Left renal pelvis (tissue), 4 donors: ENCODE measurements at regions not wholly inside any gene's neighbourhood (a gene's known extent, or its start where the extent isn't known, plus 50 kb on each side); places are given as distances from the start of the nearest gene placed in this dataset.
"Not testable (repeated sequence)": the region's sequence is repeated elsewhere in the genome, so short reads cannot be mapped to it uniquely, and the experiment has no call there.

Source experiments
- DNase-seq, 4 donors: peaks; one replicate each; pipeline ENCODE4 v3.0.0-alpha.2; 2013; ENCODE audit warnings: low read depth in 4 of 4, low spot score in 3 of 4

DNA sequence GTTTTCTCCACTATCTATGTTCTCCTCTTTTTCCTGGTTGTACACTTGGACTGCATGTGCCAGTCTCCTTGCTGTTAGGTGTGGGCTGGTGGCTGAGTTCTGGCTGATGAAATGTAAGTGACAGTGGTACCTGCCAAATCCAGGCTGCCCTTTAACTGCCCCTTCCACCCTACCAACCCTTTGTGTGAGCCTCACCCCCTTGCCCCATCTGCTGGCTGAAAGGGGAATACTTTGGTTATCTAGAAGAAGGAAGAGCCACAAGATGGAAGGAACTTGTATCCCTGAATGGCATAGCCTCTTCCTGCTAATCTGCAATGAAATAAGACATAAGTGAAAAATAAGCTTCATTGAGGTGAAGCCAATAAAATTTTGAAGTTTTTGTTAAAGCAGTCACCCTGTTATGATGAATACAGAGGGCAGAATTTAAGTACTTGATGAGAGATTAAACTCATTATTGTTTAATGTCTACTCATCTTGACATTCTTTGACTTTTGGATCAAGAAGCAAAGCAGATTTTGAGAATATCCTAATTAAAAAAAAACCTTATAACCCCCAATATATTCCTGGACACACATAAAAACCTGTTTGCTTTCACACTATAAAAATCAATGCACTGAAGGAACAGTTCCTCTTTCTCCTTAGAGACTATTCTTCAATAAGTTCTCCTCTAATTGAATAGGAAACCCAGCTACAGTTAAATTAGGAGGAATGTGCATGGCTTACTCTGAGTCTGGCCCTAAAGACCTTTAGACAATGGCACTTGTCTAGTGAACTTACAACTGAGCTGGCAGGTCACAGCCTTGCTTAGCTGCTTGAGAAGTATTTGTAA, 262.6 kb upstream of the BTG1 start:
- no peak for DNase-seq

DNA sequence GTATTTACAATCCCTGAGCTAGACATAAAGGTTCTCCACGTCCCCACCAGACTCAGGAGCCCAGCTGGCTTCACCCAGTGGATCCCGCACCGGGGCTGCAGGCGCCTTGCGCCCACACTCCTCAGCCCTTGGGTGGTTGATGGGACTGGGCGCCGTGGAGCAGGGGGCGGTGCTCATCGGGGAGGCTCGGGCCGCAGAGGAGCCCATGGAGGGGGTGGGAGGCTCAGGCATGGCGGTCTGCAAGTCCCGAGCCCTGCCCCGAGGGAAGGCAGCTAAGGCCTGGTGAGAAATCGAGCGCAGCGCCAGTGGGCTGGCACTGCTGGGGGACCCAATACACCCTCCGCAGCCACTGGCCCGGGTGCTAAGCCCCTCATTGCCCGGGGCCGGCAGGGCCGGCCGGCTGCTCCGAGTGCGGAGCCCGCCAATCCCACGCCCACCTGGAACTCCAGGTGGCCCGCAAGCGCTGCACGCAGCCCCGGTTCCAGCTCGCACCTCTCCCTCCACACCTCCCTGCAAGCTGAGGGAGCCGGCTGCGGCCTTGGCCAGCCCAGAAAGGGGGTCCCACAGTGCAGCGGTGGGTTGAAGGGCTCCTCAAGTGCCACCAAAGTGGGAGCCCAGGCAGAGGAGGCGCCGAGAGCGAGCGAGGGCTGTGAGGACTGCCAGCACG, 260.9 kb upstream of the BTG1 start:
- DNase-seq: not testable (repeated sequence)

DNA sequence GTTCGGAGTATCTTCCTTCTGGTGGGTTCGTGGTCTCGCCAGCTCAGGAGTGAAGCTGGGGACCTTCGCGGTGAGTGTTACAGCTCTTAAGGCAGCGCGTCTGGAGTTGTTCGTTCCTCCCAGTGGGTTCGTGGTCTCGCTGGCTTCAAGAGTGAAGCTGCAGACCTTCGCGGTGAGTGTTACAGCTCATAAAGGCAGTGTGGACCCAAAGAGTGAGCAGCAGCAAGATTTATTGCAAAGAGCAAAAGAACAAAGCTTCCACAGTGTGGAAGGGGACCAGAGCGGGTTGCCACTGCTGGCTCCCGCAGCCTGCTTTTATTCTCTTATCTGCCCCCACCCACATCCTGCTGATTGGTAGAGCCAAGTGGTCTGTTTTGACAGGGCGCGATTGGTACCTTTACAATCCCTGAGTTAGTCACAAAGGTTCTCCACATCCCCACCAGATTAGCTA, 260.2 kb upstream of the BTG1 start:
- not testable (repeated sequence) for DNase-seq

DNA sequence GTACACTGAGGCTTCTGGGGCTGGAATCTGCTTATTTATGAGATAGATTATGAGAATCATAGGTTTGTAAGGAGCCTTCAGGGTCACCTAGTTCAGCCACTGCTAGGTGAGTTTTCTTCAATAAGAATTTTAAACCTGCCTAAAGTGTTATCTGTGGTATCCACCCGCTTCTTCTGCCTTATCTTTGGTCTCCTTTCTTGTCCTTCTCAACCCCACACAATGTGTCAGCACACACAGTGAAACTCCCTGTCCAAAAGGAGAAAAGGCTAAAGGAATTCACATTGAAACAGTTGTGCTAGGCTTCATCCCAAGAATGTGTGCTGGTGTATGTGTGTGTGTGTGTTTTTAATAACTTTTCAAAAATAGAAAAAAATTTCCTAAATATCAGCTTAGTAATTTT, 259.3 kb upstream of the BTG1 start:
- no peak for DNase-seq

DNA sequence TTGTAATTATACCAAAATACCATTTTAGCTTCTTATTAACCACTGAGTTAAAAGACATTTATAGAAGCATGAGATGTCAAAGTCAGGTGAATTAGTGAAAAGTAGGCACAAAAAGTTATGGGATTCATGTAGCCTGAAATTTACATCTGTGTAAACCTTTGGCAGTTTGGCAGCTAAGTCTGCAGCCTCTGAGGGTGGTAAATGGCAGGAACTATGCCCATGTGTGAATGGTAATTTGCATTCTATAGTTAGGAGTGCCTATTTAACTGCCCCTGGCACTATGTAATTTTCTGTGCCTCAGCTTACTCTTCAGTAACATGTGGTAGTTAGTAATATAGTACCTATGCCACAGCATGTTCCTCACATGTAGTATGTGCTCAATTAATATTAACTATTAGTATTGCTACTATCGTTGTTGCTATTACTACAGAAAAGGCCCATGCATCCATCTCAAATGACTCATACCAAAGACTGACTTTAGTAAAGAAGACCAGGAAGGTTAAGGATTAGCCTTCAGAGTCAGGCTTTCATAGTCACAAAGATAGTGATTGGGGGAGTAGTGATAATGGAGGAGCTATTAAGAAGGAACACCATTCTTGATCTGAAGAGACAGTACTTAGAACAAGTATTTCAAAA, 258.7 kb upstream of the BTG1 start:
- no peak for DNase-seq

DNA sequence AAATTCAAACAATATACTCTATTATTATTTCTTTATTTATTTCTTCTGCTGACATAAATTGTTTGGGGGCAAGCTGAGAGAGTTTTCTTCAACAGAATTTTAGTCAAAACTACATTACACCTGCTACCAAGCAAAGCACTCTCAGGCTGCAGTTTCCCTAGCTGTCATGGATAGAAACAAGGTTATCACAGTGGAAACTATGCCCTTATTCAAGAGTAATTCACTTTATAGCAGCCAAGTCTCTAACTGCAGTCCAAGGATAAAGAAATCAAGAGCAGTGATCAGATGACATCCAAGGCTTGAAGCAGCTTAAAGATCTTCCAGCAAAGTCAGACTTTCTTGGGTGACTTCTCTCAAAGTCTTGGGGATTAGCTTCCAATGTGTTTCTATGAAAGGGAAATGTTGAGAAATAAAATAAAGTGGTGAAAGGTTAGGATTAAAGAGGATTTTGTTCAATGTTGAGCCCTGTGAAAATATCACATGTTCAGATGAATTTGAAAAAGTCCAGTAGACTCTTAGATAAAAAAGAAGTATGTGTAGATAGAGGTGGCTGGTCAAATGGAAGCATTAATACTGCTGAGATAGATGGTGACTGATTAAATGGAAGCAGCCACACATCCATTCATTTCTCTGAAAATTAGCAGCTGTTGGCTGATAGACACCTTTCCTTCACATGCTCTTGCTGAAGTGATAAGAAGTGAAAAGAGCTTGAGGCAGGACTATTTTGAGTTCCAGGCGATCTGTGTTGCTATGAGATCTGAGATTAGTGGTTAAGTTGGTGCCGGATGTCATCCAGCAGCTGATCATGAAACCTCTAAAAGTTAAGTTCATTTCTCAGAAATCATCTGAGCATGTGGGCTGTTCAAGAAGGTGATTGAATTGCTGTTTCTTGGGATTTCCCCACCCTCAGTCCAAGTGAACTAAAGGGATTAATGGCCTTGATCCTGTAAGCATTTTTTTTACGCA, 257.8 kb upstream of the BTG1 start:
- no peak for DNase-seq

DNA sequence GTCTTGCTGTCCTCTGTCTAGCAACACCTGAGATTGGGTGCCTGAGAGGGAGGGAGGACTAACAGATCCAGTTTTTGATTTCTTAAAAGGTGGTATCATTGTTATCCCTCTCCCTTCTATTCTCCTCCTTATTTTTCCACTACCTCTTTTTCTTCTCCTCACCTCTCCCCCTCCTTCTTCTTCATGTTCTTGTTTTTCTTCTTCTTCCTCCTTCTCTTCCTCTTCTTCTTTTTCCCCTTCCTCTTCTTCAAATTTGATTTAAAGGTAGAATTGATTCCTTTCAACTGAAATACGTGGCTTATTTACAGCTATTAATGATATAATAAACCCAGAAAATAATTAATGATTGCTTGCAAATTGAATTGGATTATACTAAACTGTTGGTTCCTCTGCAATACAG, 256.8 kb upstream of the BTG1 start:
- DNase-seq: no peak

DNA sequence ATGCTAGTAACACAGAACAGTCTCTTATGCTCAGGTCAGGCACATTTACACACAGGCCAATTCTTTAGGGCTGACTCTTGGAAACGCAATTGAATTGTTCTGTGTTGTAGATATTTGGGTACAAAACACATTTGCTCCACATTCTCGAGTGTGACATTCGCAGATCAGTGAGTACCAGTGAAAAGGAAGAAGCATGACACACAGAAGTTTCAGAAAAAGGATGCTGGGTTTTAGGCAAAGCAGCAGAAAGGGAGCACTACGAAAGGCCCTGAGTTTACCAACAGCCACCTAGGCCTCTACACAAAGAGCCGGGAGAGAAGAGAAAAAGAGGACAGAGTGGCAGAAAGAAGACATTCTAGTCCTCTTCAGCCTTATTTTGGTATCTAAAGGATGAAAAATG, 254.4 kb upstream of the BTG1 start:
- DNase-seq: no peak

DNA sequence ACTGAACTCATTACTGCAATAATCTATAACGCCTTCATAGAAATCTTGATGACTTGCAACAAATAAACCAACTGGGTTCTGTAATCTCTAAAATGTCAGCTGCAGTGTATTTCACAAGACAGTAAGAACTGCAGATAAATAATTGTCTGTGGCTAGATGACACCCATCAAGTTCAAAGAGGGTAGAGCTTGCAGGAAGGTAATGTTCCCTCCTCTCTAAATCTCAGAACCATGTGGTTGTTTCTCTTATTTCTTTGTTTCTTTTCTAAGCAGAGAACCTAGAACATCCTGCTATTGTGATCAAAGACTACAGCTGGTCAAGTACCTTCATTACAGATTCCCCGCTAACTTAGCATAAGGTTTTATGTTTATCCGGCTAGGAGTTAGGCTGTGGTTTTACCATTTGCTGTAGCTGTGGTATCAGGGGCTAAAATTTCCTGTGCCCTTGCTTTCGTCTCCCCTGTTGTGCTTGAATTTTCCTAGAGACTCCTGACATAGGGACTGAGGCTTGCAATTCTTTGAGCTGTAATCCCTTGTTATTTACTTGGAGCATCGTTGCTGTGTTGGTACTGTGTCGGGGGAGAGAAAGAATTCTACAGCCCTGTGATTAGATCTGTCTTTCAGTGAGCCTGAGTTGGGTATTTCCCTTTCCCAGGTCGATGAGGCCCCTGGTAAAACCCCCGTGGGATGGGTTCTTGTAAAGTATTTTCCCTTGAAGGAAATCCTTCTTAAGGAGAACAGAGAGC, 253.1 kb upstream of the BTG1 start:
- no peak for DNase-seq

DNA sequence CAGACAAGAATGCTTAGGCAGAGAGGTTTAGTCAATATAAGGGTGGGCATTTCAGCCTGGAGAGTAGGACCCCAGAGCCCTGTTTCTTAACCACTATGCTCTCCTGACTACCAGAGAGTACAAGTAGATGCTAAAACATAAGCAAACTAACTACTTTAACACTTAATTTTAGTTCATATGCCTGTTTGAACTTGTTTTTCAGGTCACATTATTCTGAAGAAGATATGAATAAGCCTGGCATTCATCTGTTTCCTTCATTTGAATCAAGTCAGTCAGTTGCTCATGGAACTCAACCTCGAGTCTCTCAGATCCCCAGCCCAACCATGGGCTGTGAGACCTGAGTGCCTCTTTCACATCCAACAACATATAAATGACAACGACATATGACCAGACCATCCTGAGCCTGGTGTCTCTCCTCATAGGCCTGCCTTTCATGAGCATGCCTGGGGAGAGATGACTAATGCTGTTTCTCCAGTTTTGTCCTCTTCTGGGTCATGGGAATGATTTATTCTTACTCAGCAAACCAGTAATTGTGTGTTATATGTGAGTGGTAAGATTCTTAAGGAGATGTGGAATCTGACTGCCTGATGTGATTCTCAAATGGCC, 251.1 kb upstream of the BTG1 start:
- DNase-seq: no peak

DNA sequence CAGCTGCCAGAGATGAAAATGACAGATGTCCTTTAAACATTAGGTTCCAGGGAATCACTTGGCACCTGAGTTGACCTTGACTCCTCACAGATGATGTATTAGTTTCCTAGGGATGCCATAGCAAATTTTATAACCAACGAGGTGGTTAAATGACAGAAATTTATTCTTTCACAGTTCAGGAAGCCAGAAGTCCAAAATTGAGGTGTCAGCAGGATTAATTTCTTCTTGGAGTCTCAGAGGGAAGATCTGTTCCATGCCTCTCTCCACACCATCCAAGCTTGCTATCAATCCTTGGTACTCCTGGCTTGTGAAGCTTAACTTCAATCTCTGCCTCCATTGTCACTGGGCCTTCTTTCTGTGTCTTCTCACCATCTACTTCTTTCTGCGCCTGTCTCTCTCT, 249.7 kb upstream of the BTG1 start:
- DNase-seq: no peak

DNA sequence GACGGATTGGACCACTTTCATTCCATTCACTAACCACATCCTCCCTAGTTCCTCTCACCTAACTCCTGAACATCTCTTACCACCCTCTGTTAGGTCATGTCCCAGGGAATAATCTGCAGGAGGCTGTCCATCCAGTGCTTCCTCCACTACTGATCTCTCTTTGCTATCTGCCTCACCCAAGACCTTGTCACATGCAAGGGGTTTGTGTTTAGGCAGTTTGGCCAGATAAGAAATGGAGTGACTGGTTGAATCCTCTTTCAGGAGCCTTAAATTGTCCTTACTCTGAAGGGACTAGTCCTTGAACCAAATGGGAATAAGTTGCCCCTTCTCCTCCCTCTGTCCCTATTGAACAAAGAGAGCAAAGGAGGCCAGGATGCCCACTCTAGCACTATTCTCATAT, 249.2 kb upstream of the BTG1 start:
- DNase-seq: no peak

DNA sequence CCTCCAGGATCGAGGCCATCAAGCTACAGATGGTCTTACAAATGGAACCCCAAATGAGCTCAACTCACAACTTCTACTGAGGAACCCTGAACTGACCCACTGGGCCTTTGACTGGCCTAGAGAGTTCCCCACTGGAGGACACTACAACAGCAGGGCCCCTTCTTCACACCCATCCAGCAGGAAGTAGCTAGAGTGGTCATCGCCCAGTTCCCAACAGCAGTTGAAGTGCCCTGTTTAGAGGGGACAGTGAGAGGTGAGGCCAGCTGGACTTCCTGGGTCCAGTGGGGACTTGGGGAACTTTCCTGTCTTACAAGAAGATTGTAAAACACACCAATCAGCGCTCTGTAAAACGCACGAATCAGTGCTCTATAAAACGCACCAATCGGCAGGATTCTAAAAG, 247.9 kb upstream of the BTG1 start:
- no peak for DNase-seq

DNA sequence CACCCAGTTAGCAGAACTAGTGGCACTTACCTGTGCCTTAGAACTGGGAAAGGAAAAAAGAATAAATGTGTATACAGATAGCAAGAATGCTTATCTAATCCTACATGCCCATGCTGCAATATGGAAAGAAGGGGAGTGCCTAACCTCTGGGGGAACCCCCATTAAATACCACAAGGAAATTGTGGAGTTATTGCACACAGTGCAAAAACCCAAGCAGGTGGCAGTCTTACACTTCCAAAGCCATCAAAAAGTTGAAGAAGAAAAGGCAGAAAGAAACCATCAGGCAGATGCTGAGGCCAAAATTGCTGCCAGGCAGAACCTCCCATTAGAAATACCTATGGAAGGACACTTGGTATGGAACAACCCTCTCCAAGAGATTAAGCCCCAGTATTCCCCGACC, 246.1 kb upstream of the BTG1 start:
- DNase-seq: not testable (repeated sequence)

DNA sequence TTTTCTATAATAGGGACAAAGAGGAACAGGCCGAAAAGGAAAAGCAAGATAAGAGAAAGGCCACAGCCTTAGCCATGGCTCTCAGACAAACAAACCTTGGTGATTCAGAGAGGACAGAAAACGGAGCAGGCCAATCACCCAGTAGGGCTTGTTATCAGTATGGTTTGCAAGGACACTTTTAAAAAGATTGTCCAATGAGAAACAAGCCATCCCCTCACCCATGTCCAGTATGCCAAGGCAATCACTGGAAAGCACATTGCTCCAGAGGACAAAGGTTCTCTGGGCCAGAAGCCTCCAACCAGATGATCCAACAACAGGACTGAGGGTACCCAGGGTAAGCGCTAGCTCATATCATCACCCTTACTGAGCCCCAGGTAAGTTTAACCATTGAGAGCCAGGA, 243.8 kb upstream of the BTG1 start:
- DNase-seq: no peak

DNA sequence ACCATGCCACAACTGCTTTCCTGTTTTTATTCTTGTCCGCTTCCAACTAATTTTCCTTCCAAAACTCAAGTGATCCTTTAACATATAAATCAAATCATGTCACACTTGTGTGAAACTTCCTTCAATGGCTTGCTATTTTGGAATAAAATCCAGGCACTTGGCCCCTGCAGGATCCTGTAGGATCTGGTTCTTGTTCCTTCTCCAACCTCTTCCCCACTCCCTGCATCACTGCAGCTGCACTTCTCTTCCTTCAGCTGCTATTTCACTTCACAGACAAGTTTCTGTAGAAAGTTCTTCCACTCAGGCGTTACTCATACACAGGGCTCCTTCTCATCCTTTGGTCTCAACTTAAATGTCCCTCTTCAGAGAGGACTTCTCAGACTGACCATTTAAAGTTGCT, 239.7 kb upstream of the BTG1 start:
- DNase-seq: no peak

DNA sequence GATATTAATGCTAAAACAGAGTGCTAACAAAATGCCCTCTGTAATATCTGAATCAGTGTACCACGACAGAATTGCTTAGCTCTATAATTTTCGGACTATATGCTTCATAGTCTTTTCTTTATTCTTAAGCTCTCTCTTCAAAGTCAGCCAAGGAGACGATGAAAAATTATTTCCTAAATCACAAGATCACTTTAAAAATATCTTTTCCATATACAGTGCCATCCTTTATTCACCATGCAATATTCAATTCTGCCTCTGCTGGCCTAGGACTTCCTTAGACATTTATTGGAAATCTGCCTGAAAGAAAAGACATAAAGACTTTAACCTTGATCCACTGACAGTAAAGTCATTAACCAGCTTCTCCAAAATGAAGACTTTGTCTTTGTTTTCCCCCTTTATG, 238.9 kb upstream of the BTG1 start:
- no peak for DNase-seq

DNA sequence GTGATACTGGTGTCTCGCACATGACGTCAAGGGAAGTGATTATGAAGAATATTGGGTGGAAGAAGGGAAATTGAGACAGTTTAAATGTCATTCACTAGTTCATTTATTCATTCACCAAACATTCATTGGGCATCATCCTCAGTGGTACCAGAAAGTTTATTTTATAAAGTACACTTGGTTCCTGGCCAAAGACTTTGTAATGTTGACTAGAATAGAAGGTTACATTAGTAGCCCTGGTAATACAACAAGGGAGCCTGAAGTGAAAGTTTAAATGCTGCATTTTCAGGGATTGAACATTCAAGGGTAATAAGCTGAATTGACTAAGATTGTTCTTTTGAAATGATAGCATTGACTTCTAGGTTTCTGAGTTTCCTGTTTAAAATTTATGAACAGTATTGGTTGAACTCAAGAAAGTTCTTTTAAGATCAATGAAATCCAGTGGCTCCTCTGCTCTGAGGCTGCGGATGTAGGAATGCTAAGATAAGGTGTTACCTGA, 236.8 kb upstream of the BTG1 start:
- no peak for DNase-seq

DNA sequence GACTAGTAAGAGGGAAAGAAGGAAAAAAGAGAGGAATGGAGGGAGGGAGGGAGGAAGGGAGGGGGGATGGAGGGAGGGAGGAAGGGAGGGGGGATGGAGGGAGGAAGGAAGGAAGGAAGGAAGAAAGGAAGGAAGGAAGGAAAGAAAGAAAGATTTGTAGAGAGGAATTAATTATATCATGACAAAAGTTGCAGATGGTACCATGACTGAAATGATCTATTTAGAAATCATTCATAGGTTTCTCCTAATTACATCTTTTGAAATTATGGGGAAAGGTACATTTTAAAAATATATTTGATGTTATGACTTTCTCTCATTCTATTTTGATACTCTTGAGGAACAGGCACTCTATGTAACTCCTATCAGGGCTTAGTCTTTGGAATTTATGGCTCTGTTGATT, 236.2 kb upstream of the BTG1 start:
- DNase-seq: no peak
